Activated CD4-positive, alpha-beta T cell treated with anti-CD3 and anti-CD28 coated beads, Interleukin-2, amount 50 U/mL, for 48 hours (primary cell): ENCODE measurements at regions not wholly inside any gene's neighbourhood (a gene's known extent, or its start where the extent isn't known, plus 50 kb on each side); places are given as distances from the start of the nearest gene placed in this dataset.

Experiments
- DNase-seq, 2 experiments: peaks; one replicate each; pipeline ENCODE4 v3.0.0-alpha.2; 2020

- DNase-seq: no peak
Measured at GRCh38 chr4:98758182-98758581, 99.8 kb upstream of the TSPAN5 start.

GRCh38 chr4:98754736-98755135 lies 96.3 kb upstream of the TSPAN5 start:
- no peak for DNase-seq

- no peak for DNase-seq
Measured at GRCh38 chr4:98749206-98749605, 90.8 kb upstream of the TSPAN5 start.

GRCh38 chr4:98748609-98749008 lies 90.2 kb upstream of the TSPAN5 start:
- no peak for DNase-seq

GRCh38 chr4:98747393-98748091 lies 89.1 kb upstream of the TSPAN5 start:
- no peak for DNase-seq

- no peak for DNase-seq
Measured at GRCh38 chr4:98746936-98747335, 88.5 kb upstream of the TSPAN5 start.

GRCh38 chr4:98746530-98746929 lies 88.1 kb upstream of the TSPAN5 start:
- no peak for DNase-seq

GRCh38 chr4:98745366-98745765 lies 87.0 kb upstream of the TSPAN5 start:
- DNase-seq: no peak

- no peak for DNase-seq
Measured at GRCh38 chr4:98744372-98745150, 86.2 kb upstream of the TSPAN5 start.

- no peak for DNase-seq
Measured at GRCh38 chr4:98741952-98742351, 83.5 kb upstream of the TSPAN5 start.

GRCh38 chr4:98739751-98740150 lies 81.3 kb upstream of the TSPAN5 start:
- DNase-seq: no peak

- DNase-seq: no peak
Measured at GRCh38 chr4:98733601-98734000, 75.2 kb upstream of the TSPAN5 start.

- DNase-seq: no peak
Measured at GRCh38 chr4:98728871-98729270, 70.5 kb upstream of the TSPAN5 start.

GRCh38 chr4:98728433-98728832 lies 70.0 kb upstream of the TSPAN5 start:
- DNase-seq: no peak

- no peak for DNase-seq
Measured at GRCh38 chr4:98722000-98722399, 63.6 kb upstream of the TSPAN5 start.

- no peak for DNase-seq
Measured at GRCh38 chr4:98720871-98721480, 62.6 kb upstream of the TSPAN5 start.

GRCh38 chr4:98716796-98717195 lies 58.4 kb upstream of the TSPAN5 start:
- DNase-seq: no peak

GRCh38 chr4:98712607-98713006 lies 54.2 kb upstream of the TSPAN5 start:
- no peak for DNase-seq

GRCh38 chr4:98711526-98711925 lies 53.1 kb upstream of the TSPAN5 start:
- no peak for DNase-seq

GRCh38 chr4:98710831-98711230 lies 52.4 kb upstream of the TSPAN5 start:
- no peak for DNase-seq
